ENCODE measurements at regions not wholly inside any gene's neighbourhood (a gene's known extent, or its start where the extent isn't known, plus 50 kb on each side); places are given as distances from the start of the nearest gene placed in this dataset.

- DNase-seq (ENCODE audit: low read depth in 3 of 3, low spot score in 1 of 3): no peak
Measured at GRCh38 chr1:29962831-29963247, 726.5 kb downstream of the PTPRU start.

GRCh38 chr1:29962336-29962735, 726.0 kb downstream of the PTPRU start:
- no peak for DNase-seq (ENCODE audit: low read depth in 3 of 3, low spot score in 1 of 3)

- no peak for DNase-seq (ENCODE audit: low read depth in 3 of 3, low spot score in 1 of 3)
Measured at GRCh38 chr1:29961293-29962059, 725.2 kb downstream of the PTPRU start.

- no peak for DNase-seq (ENCODE audit: low read depth in 3 of 3, low spot score in 1 of 3)
Measured at GRCh38 chr1:29960876-29961275, 724.6 kb downstream of the PTPRU start.

GRCh38 chr1:29960156-29960755, 723.9 kb downstream of the PTPRU start:
- DNase-seq (ENCODE audit: low read depth in 3 of 3, low spot score in 1 of 3): no peak

- DNase-seq (ENCODE audit: low read depth in 3 of 3, low spot score in 1 of 3): no peak
Measured at GRCh38 chr1:29959356-29959755, 723.0 kb downstream of the PTPRU start.

GRCh38 chr1:29958271-29958670, 721.9 kb downstream of the PTPRU start:
- DNase-seq (ENCODE audit: low read depth in 3 of 3, low spot score in 1 of 3): no peak

GRCh38 chr1:29956349-29957030, 720.2 kb downstream of the PTPRU start:
- DNase-seq (ENCODE audit: low read depth in 3 of 3, low spot score in 1 of 3): no peak

GRCh38 chr1:29954591-29954990, 718.3 kb downstream of the PTPRU start:
- no peak for DNase-seq (ENCODE audit: low read depth in 3 of 3, low spot score in 1 of 3)

GRCh38 chr1:29953961-29954360, 717.6 kb downstream of the PTPRU start:
- no peak for DNase-seq (ENCODE audit: low read depth in 3 of 3, low spot score in 1 of 3)

- no peak for DNase-seq (ENCODE audit: low read depth in 3 of 3, low spot score in 1 of 3)
Measured at GRCh38 chr1:29949676-29950075, 713.4 kb downstream of the PTPRU start.

GRCh38 chr1:29948581-29948980, 712.3 kb downstream of the PTPRU start:
- DNase-seq (ENCODE audit: low read depth in 3 of 3, low spot score in 1 of 3): no peak

- no peak for DNase-seq (ENCODE audit: low read depth in 3 of 3, low spot score in 1 of 3)
Measured at GRCh38 chr1:29946057-29946456, 709.7 kb downstream of the PTPRU start.

GRCh38 chr1:29945426-29945825, 709.1 kb downstream of the PTPRU start:
- no peak for DNase-seq (ENCODE audit: low read depth in 3 of 3, low spot score in 1 of 3)

- no peak for DNase-seq (ENCODE audit: low read depth in 3 of 3, low spot score in 1 of 3)
Measured at GRCh38 chr1:29944253-29944905, 708.1 kb downstream of the PTPRU start.

GRCh38 chr1:29943034-29943433, 706.7 kb downstream of the PTPRU start:
- DNase-seq (ENCODE audit: low read depth in 3 of 3, low spot score in 1 of 3): no peak

GRCh38 chr1:29939079-29939478, 702.8 kb downstream of the PTPRU start:
- no peak for DNase-seq (ENCODE audit: low read depth in 3 of 3, low spot score in 1 of 3)

- DNase-seq (ENCODE audit: low read depth in 3 of 3, low spot score in 1 of 3): no peak
Measured at GRCh38 chr1:29937356-29937755, 701.0 kb downstream of the PTPRU start.

- no peak for DNase-seq (ENCODE audit: low read depth in 3 of 3, low spot score in 1 of 3)
Measured at GRCh38 chr1:29936031-29936544, 699.8 kb downstream of the PTPRU start.

GRCh38 chr1:29934255-29934772, 698.0 kb downstream of the PTPRU start:
- no peak for DNase-seq (ENCODE audit: low read depth in 3 of 3, low spot score in 1 of 3)

GRCh38 chr1:29933067-29933466, 696.7 kb downstream of the PTPRU start:
- DNase-seq (ENCODE audit: low read depth in 3 of 3, low spot score in 1 of 3): no peak
